ENCODE measurements at regions not wholly inside any gene's neighbourhood (a gene's known extent, or its start where the extent isn't known, plus 50 kb on each side); places are given as distances from the start of the nearest gene placed in this dataset.
A peak's percentile ranks its signal among the peaks of the same experiment; 100 is the strongest.

GRCh38 chr4:166531703-166532102 is 658.7 kb downstream of the TLL1 start:
- TF ChIP-seq CTCF (IDR thresholded peaks at IDR 0.05; ENCODE audit: extremely low read depth, missing control alignments), result no peak
- no peak for DNase-seq (ENCODE audit: low spot score)

GRCh38 chr4:166535865-166536264 is 662.8 kb downstream of the TLL1 start:
- no peak for DNase-seq (ENCODE audit: low spot score)
- no peak for TF ChIP-seq CTCF (IDR thresholded peaks at IDR 0.05; ENCODE audit: extremely low read depth, missing control alignments)

GRCh38 chr4:166538491-166539005 is 665.5 kb downstream of the TLL1 start:
- no peak for DNase-seq (ENCODE audit: low spot score)
- no peak for TF ChIP-seq CTCF (IDR thresholded peaks at IDR 0.05; ENCODE audit: extremely low read depth, missing control alignments)

DNA sequence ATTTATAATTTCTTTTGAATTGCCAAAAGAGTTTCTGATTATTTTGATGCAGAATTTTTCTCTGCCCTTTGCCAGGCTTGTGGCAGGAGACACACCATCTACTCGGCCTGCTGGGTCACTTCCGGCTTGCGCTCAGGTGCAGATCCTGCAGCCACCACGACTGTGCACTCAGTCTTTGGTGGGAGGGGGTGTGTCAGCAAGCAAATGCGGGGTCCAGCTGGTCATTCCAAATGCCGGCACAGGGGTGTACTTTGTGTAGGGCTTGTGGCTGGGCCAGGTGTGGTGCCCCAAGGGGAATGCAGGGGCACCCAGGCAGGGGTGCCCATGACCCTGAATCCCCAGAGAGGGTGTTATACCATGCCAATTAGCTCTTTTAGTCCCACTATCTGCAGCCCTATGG is 673.0 kb downstream of the TLL1 start:
- no peak for DNase-seq (ENCODE audit: low spot score)
- TF ChIP-seq CTCF (IDR thresholded peaks at IDR 0.05; ENCODE audit: extremely low read depth, missing control alignments), result no peak

DNA sequence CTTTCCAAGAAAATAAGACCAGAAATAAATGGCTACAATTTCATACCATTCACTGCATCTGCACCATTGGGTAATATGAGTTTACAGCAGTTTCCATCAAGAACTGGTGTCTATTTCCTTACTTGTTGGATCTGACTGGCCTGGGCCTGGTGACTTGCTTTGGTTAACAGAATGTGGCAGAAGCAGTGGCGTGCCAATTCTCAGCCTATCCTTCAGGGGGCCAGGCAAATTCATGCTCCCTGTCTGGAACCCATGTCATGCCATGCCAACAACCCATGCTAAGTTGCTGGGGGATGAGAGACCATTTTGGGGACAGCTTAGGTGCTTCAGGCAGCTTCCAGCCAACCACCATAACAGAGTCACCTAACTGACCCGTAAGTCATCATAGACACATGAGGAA is 656.7 kb downstream of the SPOCK3 start:
- TF ChIP-seq CTCF (IDR thresholded peaks at IDR 0.05; ENCODE audit: extremely low read depth, missing control alignments), result no peak
- DNase-seq (ENCODE audit: low spot score), result no peak

- DNase-seq (ENCODE audit: low spot score), result no peak
- no peak for TF ChIP-seq CTCF (IDR thresholded peaks at IDR 0.05; ENCODE audit: extremely low read depth, missing control alignments)
These were observed 648.8 kb downstream of the SPOCK3 start for GRCh38 chr4:166585491-166585890.

- TF ChIP-seq CTCF (IDR thresholded peaks at IDR 0.05; ENCODE audit: extremely low read depth, missing control alignments), result peak; percentile 9
- DNase-seq (ENCODE audit: low spot score), result peak; percentile 8
These were observed 639.9 kb downstream of the SPOCK3 start for GRCh38 chr4:166594326-166594946.
